ENCODE measurements at regions not wholly inside any gene's neighbourhood (a gene's known extent, or its start where the extent isn't known, plus 50 kb on each side); places are given as distances from the start of the nearest gene placed in this dataset.

GRCh38 chr13:26456650-26457049, 100.8 kb upstream of the WASF3 start:
- no peak for DNase-seq (ENCODE audit: low spot score)
- TF ChIP-seq CTCF (IDR thresholded peaks at IDR 0.05; ENCODE audit: extremely low read depth, insufficient read depth, missing control alignments): no peak
- in situ Hi-C loops (cut with MboI; ENCODE audit: low pct_unique_long_range_greater_than_20kb, low sequenced_read_pairs, unreplicated experiment): no loop called here

GRCh38 chr13:26457212-26457611, 100.3 kb upstream of the WASF3 start:
- no peak for TF ChIP-seq CTCF (IDR thresholded peaks at IDR 0.05; ENCODE audit: extremely low read depth, insufficient read depth, missing control alignments)
- DNase-seq (ENCODE audit: low spot score): no peak
- in situ Hi-C loops (cut with MboI; ENCODE audit: low pct_unique_long_range_greater_than_20kb, low sequenced_read_pairs, unreplicated experiment): no loop called here

- DNase-seq (ENCODE audit: low spot score): no peak
- in situ Hi-C loops (cut with MboI; ENCODE audit: low pct_unique_long_range_greater_than_20kb, low sequenced_read_pairs, unreplicated experiment): no loop called here
- no peak for TF ChIP-seq CTCF (IDR thresholded peaks at IDR 0.05; ENCODE audit: extremely low read depth, insufficient read depth, missing control alignments)
These were observed 99.2 kb upstream of the WASF3 start for GRCh38 chr13:26458196-26458749.

GRCh38 chr13:26459276-26460131, 98.0 kb upstream of the WASF3 start:
- in situ Hi-C loops (cut with MboI; ENCODE audit: low pct_unique_long_range_greater_than_20kb, low sequenced_read_pairs, unreplicated experiment): no loop called here
- no peak for DNase-seq (ENCODE audit: low spot score)
- TF ChIP-seq CTCF (IDR thresholded peaks at IDR 0.05; ENCODE audit: extremely low read depth, insufficient read depth, missing control alignments): no peak

- TF ChIP-seq CTCF (IDR thresholded peaks at IDR 0.05; ENCODE audit: extremely low read depth, insufficient read depth, missing control alignments): no peak
- no peak for DNase-seq (ENCODE audit: low spot score)
- in situ Hi-C loops (cut with MboI; ENCODE audit: low pct_unique_long_range_greater_than_20kb, low sequenced_read_pairs, unreplicated experiment): no loop called here
These were observed 96.8 kb upstream of the WASF3 start for GRCh38 chr13:26460648-26461047.

GRCh38 chr13:26463296-26463695, 94.2 kb upstream of the WASF3 start:
- in situ Hi-C loops (cut with MboI; ENCODE audit: low pct_unique_long_range_greater_than_20kb, low sequenced_read_pairs, unreplicated experiment): no loop called here
- TF ChIP-seq CTCF (IDR thresholded peaks at IDR 0.05; ENCODE audit: extremely low read depth, insufficient read depth, missing control alignments): no peak
- DNase-seq (ENCODE audit: low spot score): no peak
